Muscle layer of duodenum (tissue), 2 donors: ENCODE measurements at regions not wholly inside any gene's neighbourhood (a gene's known extent, or its start where the extent isn't known, plus 50 kb on each side); places are given as distances from the start of the nearest gene placed in this dataset.
A peak's percentile ranks its signal among the peaks of the same experiment; 100 is the strongest.

Experiments
- H3K27ac ChIP-seq: one replicate; pipeline ENCODE4 v1.7.0; 2013; ENCODE audit warnings: mild to moderate bottlenecking, low read length
- H3K27me3 ChIP-seq: one replicate; pipeline ENCODE4 v1.7.0; 2013; ENCODE audit warnings: low read depth, mild to moderate bottlenecking, control low read depth, low read length
- H3K36me3 ChIP-seq, 2 donors: one replicate each; pipeline ENCODE4 v1.7.0; 2013; ENCODE audit warnings: low read length in 2 of 2, control low read depth in 1 of 2, mild to moderate bottlenecking in 1 of 2; ENCODE audit not compliant: insufficient read depth in 2 of 2, control insufficient read depth in 1 of 2
- H3K4me1 ChIP-seq, 2 donors: one replicate each; pipeline ENCODE4 v1.7.0; 2013; ENCODE audit warnings: low read length in 2 of 2, mild to moderate bottlenecking in 2 of 2, control low read depth in 1 of 2, moderate library complexity in 1 of 2; ENCODE audit not compliant: insufficient read depth in 2 of 2, control insufficient read depth in 1 of 2
- H3K4me3 ChIP-seq, 2 donors: one replicate each; pipeline ENCODE4 v1.7.0; 2013; ENCODE audit warnings: low read length in 2 of 2, low read depth in 1 of 2, mild to moderate bottlenecking in 1 of 2
- H3K9me3 ChIP-seq, 2 donors: one replicate each; pipeline ENCODE4 v1.7.0; 2013; ENCODE audit warnings: low read length in 2 of 2, control low read depth in 1 of 2, mild to moderate bottlenecking in 1 of 2; ENCODE audit not compliant: control insufficient read depth in 1 of 2
- donor health status: healthy.

GRCh38 chr9:14424289-14424688, 110.3 kb upstream of the NFIB start:
- H3K4me3 ChIP-seq: no peak overlapping the region
- H3K36me3 ChIP-seq: no peaks in the 10 kb centered on the region
- H3K4me1 ChIP-seq: no peaks in the 10 kb centered on the region
- H3K27ac ChIP-seq: no peak overlapping the region
- no peaks in the 10 kb centered on the region for H3K9me3 ChIP-seq
- H3K27me3 ChIP-seq: no peaks in the 10 kb centered on the region

- Histone ChIP-seq H3K4me1 (no peaks in the 10 kb centered on the region), H3K27ac (no peak overlapping the region), H3K4me3 (no peak overlapping the region), H3K36me3 (no peaks in the 10 kb centered on the region), H3K27me3 (no peaks in the 10 kb centered on the region), H3K9me3 (no peaks in the 10 kb centered on the region)
Observed at GRCh38 chr9:14423815-14424261, 109.9 kb upstream of the NFIB start.

- no peaks in the 10 kb centered on the region for H3K27me3 ChIP-seq
- H3K4me1 ChIP-seq: no peaks in the 10 kb centered on the region
- no peak overlapping the region for H3K4me3 ChIP-seq
- H3K9me3 ChIP-seq: no peaks in the 10 kb centered on the region
- no peaks in the 10 kb centered on the region for H3K36me3 ChIP-seq
- no peak overlapping the region for H3K27ac ChIP-seq
Observed at GRCh38 chr9:14421291-14421690, 107.3 kb upstream of the NFIB start.

- H3K36me3 ChIP-seq: no peaks in the 10 kb centered on the region
- no peak overlapping the region for H3K27ac ChIP-seq
- peak overlapping the region in 1 of 2 donors; percentile 43 for H3K4me3 ChIP-seq
Observed at GRCh38 chr9:14418941-14419937, 105.3 kb upstream of the NFIB start.

GRCh38 chr9:14418301-14418940, 104.5 kb upstream of the NFIB start:
- Histone ChIP-seq H3K27me3 (no peaks in the 10 kb centered on the region), H3K9me3 (no peaks in the 10 kb centered on the region), H3K27ac (no peak overlapping the region), H3K36me3 (no peaks in the 10 kb centered on the region), H3K4me1 (no peaks in the 10 kb centered on the region), H3K4me3 (no peak overlapping the region)

More at GRCh38 chr9:14418941-14419937, 105.3 kb upstream of the NFIB start:
- H3K9me3 ChIP-seq: no peaks in the 10 kb centered on the region
- no peaks in the 10 kb centered on the region for H3K27me3 ChIP-seq
- no peaks in the 10 kb centered on the region for H3K4me1 ChIP-seq

- no peak overlapping the region for H3K27ac ChIP-seq
- no peaks in the 10 kb centered on the region for H3K27me3 ChIP-seq
- H3K4me1 ChIP-seq: no peaks in the 10 kb centered on the region
- H3K9me3 ChIP-seq: no peaks in the 10 kb centered on the region
- H3K36me3 ChIP-seq: no peaks in the 10 kb centered on the region
- no peak overlapping the region for H3K4me3 ChIP-seq
Observed at GRCh38 chr9:14417237-14417636, 103.3 kb upstream of the NFIB start.

- Histone ChIP-seq H3K27me3 (no peaks in the 10 kb centered on the region), H3K27ac (no peak overlapping the region), H3K4me3 (no peak overlapping the region), H3K4me1 (no peaks in the 10 kb centered on the region), H3K36me3 (no peaks in the 10 kb centered on the region), H3K9me3 (no peaks in the 10 kb centered on the region)
Observed at GRCh38 chr9:14415947-14416346, 102.0 kb upstream of the NFIB start.

- Histone ChIP-seq H3K4me3 (no peak overlapping the region), H3K27ac (no peak overlapping the region), H3K4me1 (no peaks in the 10 kb centered on the region), H3K36me3 (no peaks in the 10 kb centered on the region), H3K9me3 (no peaks in the 10 kb centered on the region), H3K27me3 (no peaks in the 10 kb centered on the region)
Observed at GRCh38 chr9:14413812-14414211, 99.9 kb upstream of the NFIB start.

- H3K4me3 ChIP-seq: no peak overlapping the region
- H3K9me3 ChIP-seq: no peaks in the 10 kb centered on the region
- no peaks in the 10 kb centered on the region for H3K27me3 ChIP-seq
- H3K36me3 ChIP-seq: no peaks in the 10 kb centered on the region
- no peaks in the 10 kb centered on the region for H3K4me1 ChIP-seq
- H3K27ac ChIP-seq: no peak overlapping the region
Observed at GRCh38 chr9:14412775-14413174, 98.8 kb upstream of the NFIB start.

- Histone ChIP-seq H3K4me3 (no peak overlapping the region), H3K27me3 (no peaks in the 10 kb centered on the region), H3K4me1 (no peaks in the 10 kb centered on the region), H3K27ac (no peak overlapping the region), H3K36me3 (no peaks in the 10 kb centered on the region), H3K9me3 (no peaks in the 10 kb centered on the region)
Observed at GRCh38 chr9:14406463-14406862, 92.5 kb upstream of the NFIB start.

- H3K4me1 ChIP-seq: no peaks in the 10 kb centered on the region
- no peak overlapping the region for H3K27ac ChIP-seq
- H3K4me3 ChIP-seq: no peak overlapping the region
- H3K36me3 ChIP-seq: no peaks in the 10 kb centered on the region
- no peaks in the 10 kb centered on the region for H3K27me3 ChIP-seq
- H3K9me3 ChIP-seq: no peaks in the 10 kb centered on the region
Observed at GRCh38 chr9:14405176-14405706, 91.3 kb upstream of the NFIB start.
